D721Med (cell line): ENCODE measurements at regions not wholly inside any gene's neighbourhood (a gene's known extent, or its start where the extent isn't known, plus 50 kb on each side); places are given as distances from the start of the nearest gene placed in this dataset.
"Not testable (repeated sequence)": the region's sequence is repeated elsewhere in the genome, so short reads cannot be mapped to it uniquely, and the experiment has no call there.

Source experiments
- DNase-seq: peaks from one replicate; pipeline ENCODE4 v3.0.0; 2011; ENCODE audit warnings: low spot score; ENCODE audit not compliant: insufficient read length
- FAIRE-seq: peaks from 2 replicates; lab custom pipeline; 2011; peaks lifted over from hg19 to GRCh38; lab: Jason Lieb, UNC
- CTCF ChIP-seq: IDR thresholded peaks from 2 replicates; pipeline ENCODE4 v1.5.1; 2012; ENCODE audit warnings: mild to moderate bottlenecking, control low read depth; ENCODE audit not compliant: insufficient read depth; ENCODE audit errors: missing control alignments

GRCh38 chr18:78875778-78876650 lies 103.6 kb upstream of the SALL3 start:
- TF ChIP-seq CTCF, result no peak
- DNase-seq, result no peak
- no peak for FAIRE-seq

GRCh38 chr18:78876868-78877267 lies 102.8 kb upstream of the SALL3 start:
- no peak for FAIRE-seq
- DNase-seq, result no peak
- TF ChIP-seq CTCF, result no peak

- no peak for FAIRE-seq
- TF ChIP-seq CTCF, result no peak
- no peak for DNase-seq
Measured at GRCh38 chr18:78878335-78878734, 101.3 kb upstream of the SALL3 start.

GRCh38 chr18:78879072-78879883 lies 100.3 kb upstream of the SALL3 start:
- not testable (repeated sequence) for FAIRE-seq, DNase-seq

GRCh38 chr18:78882585-78882984 lies 97.0 kb upstream of the SALL3 start:
- no peak for FAIRE-seq
- no peak for DNase-seq
- TF ChIP-seq CTCF, result no peak

- DNase-seq (no peak), FAIRE-seq (no peak)
- no peak for TF ChIP-seq CTCF
Measured at GRCh38 chr18:78883501-78883900, 96.1 kb upstream of the SALL3 start.

GRCh38 chr18:78884502-78884901 lies 95.1 kb upstream of the SALL3 start:
- DNase-seq, result no peak
- TF ChIP-seq CTCF, result no peak
- FAIRE-seq, result no peak
